ENCODE measurements at regions not wholly inside any gene's neighbourhood (a gene's known extent, or its start where the extent isn't known, plus 50 kb on each side); places are given as distances from the start of the nearest gene placed in this dataset.

- TF ChIP-seq CTCF (IDR thresholded peaks at IDR 0.05), result no peak
- no peak for TF ChIP-seq POLR2A (IDR thresholded peaks at IDR 0.05)
Measured at GRCh38 chr2:75788154-75788553, 77.4 kb upstream of the GCFC2 start.

All from uterus (tissue), 2 donors.